C4-2B (cell line): ENCODE measurements at regions not wholly inside any gene's neighbourhood (a gene's known extent, or its start where the extent isn't known, plus 50 kb on each side); places are given as distances from the start of the nearest gene placed in this dataset.
"Not testable (repeated sequence)": the region's sequence is repeated elsewhere in the genome, so short reads cannot be mapped to it uniquely, and the experiment has no call there.

Experiments used
- H3K27ac ChIP-seq: fragments of 450-650 bp; 2 replicates; pipeline ENCODE4 v1.5.1; 2017
- CTCF ChIP-seq: fragments of 450-650 bp; conservative IDR thresholded peaks from 2 replicates; pipeline ENCODE4 v1.5.1; 2017; ENCODE audit warnings: mild to moderate bottlenecking
- ZFX ChIP-seq: fragments of 450-650 bp; IDR thresholded peaks from 2 replicates; pipeline ENCODE4 v1.6.1; 2017

GRCh38 chr3:14266361-14266760, 87.7 kb downstream of the LSM3 start:
- no peak for TF ChIP-seq CTCF
- TF ChIP-seq ZFX: no peak
- H3K27ac ChIP-seq: no peak overlapping the region

GRCh38 chr3:14267976-14268375, 89.4 kb downstream of the LSM3 start:
- H3K27ac ChIP-seq: no peak overlapping the region
- TF ChIP-seq CTCF: no peak
- TF ChIP-seq ZFX: no peak

- H3K27ac ChIP-seq: no peak overlapping the region
- no peak for TF ChIP-seq CTCF
- no peak for TF ChIP-seq ZFX
Measured at GRCh38 chr3:14268897-14269296, 90.3 kb downstream of the LSM3 start.

GRCh38 chr3:14272041-14272958, 93.7 kb downstream of the LSM3 start:
- not testable (repeated sequence) for H3K27ac ChIP-seq

GRCh38 chr3:14272959-14273560, 94.4 kb downstream of the LSM3 start:
- not testable (repeated sequence) for H3K27ac ChIP-seq

GRCh38 chr3:14273901-14274611, 95.4 kb downstream of the LSM3 start:
- no peak overlapping the region for H3K27ac ChIP-seq
- TF ChIP-seq CTCF (no peak), ZFX (no peak)

GRCh38 chr3:14274612-14274936, 96.0 kb downstream of the LSM3 start:
- TF ChIP-seq CTCF (no peak), ZFX (no peak)
- H3K27ac ChIP-seq: no peak overlapping the region
